Kidney (tissue), 13 donors: ENCODE measurements at regions not wholly inside any gene's neighbourhood (a gene's known extent, or its start where the extent isn't known, plus 50 kb on each side); places are given as distances from the start of the nearest gene placed in this dataset.

Experiments
- DNase-seq, 5 donors: peaks; one replicate each; pipeline ENCODE4 v3.0.0-alpha.2; 2013 to 2020
- FAIRE-seq: peaks from 2 replicates; lab custom pipeline; 2012; peaks lifted over from hg19 to GRCh38; lab: Jason Lieb, UNC
- H3K27ac ChIP-seq, 2 donors: one replicate each; pipeline ENCODE4 v1.7.0; 2013; ENCODE audit warnings: low read depth in 2 of 2, low read length in 2 of 2, inconsistent platforms in 1 of 2
- H3K27me3 ChIP-seq: one replicate; pipeline ENCODE4 v1.7.1; 2013; ENCODE audit warnings: low read length, inconsistent platforms; ENCODE audit not compliant: control insufficient read depth, insufficient read depth
- H3K36me3 ChIP-seq, 3 donors: one replicate each; pipeline versions ENCODE4 v1.7.0 to v1.7.1; 2013; ENCODE audit warnings: low read length in 3 of 3, control low read depth in 1 of 3, inconsistent platforms in 1 of 3; ENCODE audit not compliant: insufficient read depth in 3 of 3, control insufficient read depth in 2 of 3
- H3K4me1 ChIP-seq, 3 donors: one replicate each; pipeline versions ENCODE4 v1.7.0 to v1.7.1; 2013; ENCODE audit warnings: low read length in 3 of 3, inconsistent platforms in 1 of 3, low read depth in 1 of 3; ENCODE audit not compliant: control insufficient read depth in 2 of 3, insufficient read depth in 2 of 3
- H3K4me3 ChIP-seq, 3 donors: one replicate each; pipeline versions ENCODE4 v1.7.0 to v1.8.1; 2013; ENCODE audit warnings: low read length in 3 of 3, control low read depth in 1 of 3, inconsistent platforms in 1 of 3
- H3K9ac ChIP-seq, 3 donors: one replicate each; pipeline versions ENCODE4 v1.7.0 to v1.7.1; 2013; ENCODE audit warnings: low read length in 3 of 3, control low read depth in 1 of 3, inconsistent platforms in 1 of 3
- H3K9me3 ChIP-seq, 3 donors: one replicate each; pipeline versions ENCODE4 v1.7.0 to v1.7.1; 2013; ENCODE audit warnings: low read length in 3 of 3, control low read depth in 1 of 3, inconsistent platforms in 1 of 3; ENCODE audit not compliant: control insufficient read depth in 2 of 3, insufficient read depth in 1 of 3
- CTCF ChIP-seq: IDR thresholded peaks from 3 replicates; pipeline ENCODE4 v1.5.1; 2012; ENCODE audit warnings: mild to moderate bottlenecking, moderate library complexity, borderline replicate concordance; ENCODE audit not compliant: insufficient read depth; ENCODE audit errors: extremely low read depth
- intact Hi-C: fragments of 100-400 bp; cut with DNase I; formaldehyde crosslinking; loops from one replicate; pipeline ENCODE4 v1.11.1; 2022
- donor health status: control.
- donor health status: control.
- donor health status: control.
- donor health status: control.
- donor health status: control.
- donor health status: DM: yes; HTN: yes; CAD: no.
- donor health status: Normal renal cell carcinoma (clear cell type).

DNA sequence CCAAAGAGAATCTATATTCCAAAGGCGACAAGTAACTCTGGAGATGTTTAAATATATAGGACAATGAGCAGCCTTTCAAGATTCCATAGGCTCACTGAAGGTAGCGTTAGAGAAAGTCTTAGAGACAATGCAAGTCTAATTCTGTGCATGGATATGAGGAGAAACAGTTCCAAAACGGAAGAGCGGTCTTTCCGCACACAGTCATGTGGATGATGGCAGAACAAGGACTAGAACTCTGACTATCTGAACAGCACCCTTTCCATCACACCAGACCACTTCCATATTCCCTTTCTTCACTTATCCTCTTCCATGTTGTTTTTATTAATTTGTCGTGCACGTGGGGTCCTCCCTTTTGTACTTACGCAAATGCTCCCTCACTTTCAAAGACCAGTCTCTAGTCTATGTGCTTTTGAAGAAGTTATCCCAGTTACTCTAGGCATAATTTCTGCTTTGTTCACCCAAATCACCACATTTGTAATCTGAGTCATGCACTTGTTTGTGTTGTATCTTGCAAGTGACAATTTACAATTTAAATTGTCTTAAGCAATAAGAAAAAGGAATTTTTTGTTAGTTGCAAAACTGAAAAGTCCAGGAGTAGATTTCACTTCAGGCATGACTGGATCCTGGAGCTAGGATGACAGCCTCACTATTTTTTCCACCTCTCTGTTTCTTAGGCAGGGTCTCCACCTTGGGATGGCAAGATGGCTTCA lies 116.0 kb upstream of the ADRA1B start:
- H3K4me1 ChIP-seq, result no peaks in the 10 kb centered on the region

DNA sequence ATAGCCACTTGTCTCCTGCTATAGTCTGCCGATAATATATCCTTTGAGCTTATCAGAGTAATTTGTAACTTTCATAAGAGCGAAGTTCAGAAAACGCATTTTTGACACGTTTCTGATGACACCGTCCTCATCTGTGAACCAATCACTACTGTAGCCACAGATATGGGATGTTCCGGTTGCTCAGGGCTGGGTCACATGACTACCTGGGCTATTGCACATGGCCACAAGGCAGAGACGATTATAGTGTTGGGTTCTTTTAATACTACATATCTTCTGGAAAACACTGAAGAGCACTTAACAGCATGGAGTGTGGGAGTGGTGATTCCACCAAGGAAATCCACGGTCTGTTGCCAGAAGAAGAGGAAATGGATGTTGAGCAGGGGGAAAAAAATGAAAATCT lies 115.0 kb upstream of the ADRA1B start:
- no peak for FAIRE-seq
- DNase-seq, result no peak
- no peak for TF ChIP-seq CTCF
- Histone ChIP-seq H3K36me3 (no peaks in the 10 kb centered on the region), H3K4me3 (no peak overlapping the region), H3K27ac (no peak overlapping the region), H3K27me3 (no peaks in the 10 kb centered on the region), H3K4me1 (no peaks in the 10 kb centered on the region), H3K9me3 (no peaks in the 10 kb centered on the region), H3K9ac (no peak overlapping the region)
- intact Hi-C loops, result no loop called here

More for the DNA sequence above, 116.0 kb upstream of the ADRA1B start:
- H3K27ac ChIP-seq, result no peak overlapping the region
- no peak for TF ChIP-seq CTCF
- H3K4me3 ChIP-seq, result no peak overlapping the region
- H3K27me3 ChIP-seq, result no peaks in the 10 kb centered on the region
- intact Hi-C loops, result no loop called here
- H3K9me3 ChIP-seq, result no peaks in the 10 kb centered on the region
- H3K9ac ChIP-seq, result no peak overlapping the region
- no peaks in the 10 kb centered on the region for H3K36me3 ChIP-seq
- no peak for FAIRE-seq
- no peak for DNase-seq

DNA sequence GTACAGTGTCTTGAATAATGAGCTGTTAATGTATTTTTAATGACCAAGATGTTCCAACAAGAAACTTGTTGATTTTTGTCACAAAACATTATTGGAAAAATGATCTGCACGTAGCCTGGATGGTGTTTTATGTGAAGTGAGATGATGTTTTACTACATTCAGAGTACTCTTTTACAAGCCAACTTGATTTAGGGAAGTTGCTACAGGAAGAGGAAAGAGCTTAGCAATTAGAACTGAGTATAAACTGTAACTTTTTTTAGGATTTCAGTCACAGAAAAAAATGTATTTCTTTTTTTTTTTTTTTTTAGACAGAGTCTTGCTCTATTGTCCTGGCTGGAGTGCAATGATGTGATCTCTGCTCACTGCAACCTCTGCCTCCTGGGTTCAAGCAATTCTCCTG lies 113.6 kb upstream of the ADRA1B start:
- FAIRE-seq (no peak), DNase-seq (no peak)
- Histone ChIP-seq H3K4me3 (no peak overlapping the region), H3K27me3 (no peaks in the 10 kb centered on the region), H3K4me1 (no peaks in the 10 kb centered on the region), H3K9ac (no peak overlapping the region), H3K36me3 (no peaks in the 10 kb centered on the region), H3K27ac (no peak overlapping the region), H3K9me3 (peaks cover 0 to 5% (median 0%) of the 10 kb centered on the region in 3 donors)
- intact Hi-C loops, result no loop called here
- TF ChIP-seq CTCF, result no peak

GRCh38 chr5:159804121-159804520 lies 112.2 kb upstream of the ADRA1B start:
- intact Hi-C loops, result no loop called here
- TF ChIP-seq CTCF, result no peak
- H3K27me3 ChIP-seq, result no peaks in the 10 kb centered on the region
- H3K27ac ChIP-seq, result no peak overlapping the region
- no peaks in the 10 kb centered on the region for H3K4me1 ChIP-seq
- FAIRE-seq (no peak), DNase-seq (no peak)
- H3K36me3 ChIP-seq, result no peaks in the 10 kb centered on the region
- H3K9me3 ChIP-seq, result peaks cover 0 to 5% (median 0%) of the 10 kb centered on the region in 3 donors
- H3K9ac ChIP-seq, result no peak overlapping the region
- H3K4me3 ChIP-seq, result no peak overlapping the region
